MV-4-11 (cell line): ENCODE measurements at regions not wholly inside any gene's neighbourhood (a gene's known extent, or its start where the extent isn't known, plus 50 kb on each side); places are given as distances from the start of the nearest gene placed in this dataset.
A peak's percentile ranks its signal among the peaks of the same experiment; 100 is the strongest.
"Not testable (repeated sequence)": the region's sequence is repeated elsewhere in the genome, so short reads cannot be mapped to it uniquely, and the experiment has no call there.

Source experiments
- DNase-seq: peaks from one replicate; lab custom pipeline; 2025; lab: John Stamatoyannopoulos, UW

DNA sequence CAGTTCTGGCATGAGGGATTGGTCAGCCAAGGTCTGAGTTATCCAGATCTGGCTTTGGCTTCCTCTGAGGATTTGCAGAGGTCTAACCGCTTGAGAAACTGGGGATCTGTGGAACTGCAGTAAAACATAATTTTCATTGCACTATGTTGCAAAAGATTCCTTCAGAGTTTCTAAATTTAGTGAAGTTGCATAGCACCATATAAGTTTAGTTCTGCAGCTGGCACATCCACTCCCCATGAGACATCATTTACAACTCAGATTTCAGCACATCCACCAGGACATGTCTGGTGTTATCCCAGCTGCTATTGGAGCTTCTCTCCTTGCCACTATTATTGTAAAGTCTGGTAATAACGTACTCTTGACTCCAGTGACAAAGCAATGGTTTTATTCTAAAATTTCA is 181.5 kb downstream of the CWF19L2 start:
- no peak for DNase-seq

DNA sequence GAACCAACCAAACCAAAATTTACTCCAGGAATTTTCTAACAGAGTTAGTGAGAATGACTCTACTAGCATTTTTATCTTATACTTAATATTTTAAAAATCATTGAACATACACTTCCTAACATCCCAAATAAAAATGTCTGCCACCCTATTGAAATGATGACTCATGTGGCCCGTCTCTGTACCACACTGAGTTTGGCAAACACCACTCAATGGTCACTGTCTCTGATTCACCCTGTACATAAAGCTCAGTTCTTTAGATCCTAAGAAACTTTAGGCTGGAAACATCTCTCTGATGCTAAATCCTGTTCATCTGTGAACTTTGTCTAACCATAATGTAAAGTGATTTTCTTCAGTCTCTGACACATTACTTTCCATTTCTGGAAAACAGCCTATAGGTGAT is 182.0 kb downstream of the CWF19L2 start:
- DNase-seq: no peak

DNA sequence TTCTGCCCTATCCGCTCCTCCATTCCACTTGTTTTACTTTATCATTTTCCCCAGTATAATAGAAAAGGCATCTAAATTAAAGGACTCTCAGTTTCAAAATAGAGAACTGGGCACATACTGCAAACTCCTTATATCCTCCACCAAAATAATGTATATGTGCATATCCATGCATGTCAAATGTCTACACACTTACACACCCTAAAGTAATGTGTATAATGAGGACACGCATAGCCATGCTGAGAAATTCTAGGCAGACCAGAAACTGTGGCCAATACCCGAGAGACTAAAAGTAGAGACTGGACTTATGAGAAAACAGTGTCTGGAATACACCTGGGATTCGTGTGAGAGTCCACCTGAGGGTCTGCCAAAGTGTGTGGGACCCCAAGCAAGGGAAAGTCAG is 183.5 kb downstream of the CWF19L2 start:
- no peak for DNase-seq

- no peak for DNase-seq
Measured at GRCh38 chr11:107272561-107272960, 185.1 kb downstream of the CWF19L2 start.

GRCh38 chr11:107271425-107271824 is 186.2 kb downstream of the CWF19L2 start:
- DNase-seq: no peak

GRCh38 chr11:107268977-107269376 is 188.6 kb downstream of the CWF19L2 start:
- DNase-seq: no peak

GRCh38 chr11:107266455-107266854 is 191.2 kb downstream of the CWF19L2 start:
- DNase-seq: no peak

- no peak for DNase-seq
Measured at GRCh38 chr11:107265591-107266121, 192.0 kb downstream of the CWF19L2 start.

- DNase-seq: peak; percentile 55
Measured at GRCh38 chr11:107263844-107264563, 193.6 kb downstream of the CWF19L2 start.

GRCh38 chr11:107259811-107260221 is 197.8 kb downstream of the CWF19L2 start:
- DNase-seq: peak; percentile 27

GRCh38 chr11:107257710-107258109 is 199.9 kb downstream of the CWF19L2 start:
- DNase-seq: no peak

- DNase-seq: not testable (repeated sequence)
Measured at GRCh38 chr11:107253661-107254060, 204.0 kb downstream of the CWF19L2 start.

GRCh38 chr11:107252429-107253161 is 205.0 kb downstream of the CWF19L2 start:
- DNase-seq: no peak

DNA sequence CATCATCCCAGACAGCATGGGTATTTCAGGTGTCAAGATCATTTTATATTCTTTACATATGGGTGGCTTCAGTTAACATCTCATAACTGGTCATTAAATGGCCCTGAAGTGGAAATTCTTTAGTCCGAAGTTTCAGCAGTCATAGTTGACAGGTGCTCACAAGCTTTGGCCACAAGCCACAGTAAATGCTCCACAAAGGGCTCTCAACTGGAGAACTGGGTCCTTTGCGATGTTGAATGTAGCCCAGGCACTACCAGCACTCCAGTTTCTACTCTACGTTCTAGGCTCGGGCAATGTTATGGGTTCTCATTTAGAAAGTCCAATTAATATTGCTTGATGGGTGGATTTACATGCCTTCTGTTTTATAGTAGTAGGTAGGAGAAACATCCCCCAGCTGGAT is 206.3 kb downstream of the CWF19L2 start:
- DNase-seq: no peak

DNA sequence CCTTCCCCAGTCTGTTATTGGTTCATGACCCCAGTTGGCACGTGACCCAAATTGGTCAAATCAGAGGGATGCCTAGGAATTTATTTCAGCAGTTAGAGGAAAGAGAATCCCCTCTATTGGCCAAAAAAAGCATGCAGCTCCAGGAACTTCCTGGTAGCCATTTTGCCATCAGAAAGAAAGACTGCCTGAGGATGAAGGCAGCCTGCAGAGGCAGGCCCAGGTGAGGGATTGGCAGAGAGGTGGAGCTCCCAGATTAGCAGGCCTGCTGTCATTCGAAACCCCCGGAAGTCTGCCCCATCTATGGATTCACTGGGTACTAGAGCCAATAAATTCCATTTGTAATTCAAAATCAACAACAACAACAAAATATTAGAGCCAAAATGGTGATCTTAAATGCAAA is 207.6 kb downstream of the CWF19L2 start:
- no peak for DNase-seq

GRCh38 chr11:107249054-107249453 is 208.6 kb downstream of the CWF19L2 start:
- peak; percentile 29 for DNase-seq

DNA sequence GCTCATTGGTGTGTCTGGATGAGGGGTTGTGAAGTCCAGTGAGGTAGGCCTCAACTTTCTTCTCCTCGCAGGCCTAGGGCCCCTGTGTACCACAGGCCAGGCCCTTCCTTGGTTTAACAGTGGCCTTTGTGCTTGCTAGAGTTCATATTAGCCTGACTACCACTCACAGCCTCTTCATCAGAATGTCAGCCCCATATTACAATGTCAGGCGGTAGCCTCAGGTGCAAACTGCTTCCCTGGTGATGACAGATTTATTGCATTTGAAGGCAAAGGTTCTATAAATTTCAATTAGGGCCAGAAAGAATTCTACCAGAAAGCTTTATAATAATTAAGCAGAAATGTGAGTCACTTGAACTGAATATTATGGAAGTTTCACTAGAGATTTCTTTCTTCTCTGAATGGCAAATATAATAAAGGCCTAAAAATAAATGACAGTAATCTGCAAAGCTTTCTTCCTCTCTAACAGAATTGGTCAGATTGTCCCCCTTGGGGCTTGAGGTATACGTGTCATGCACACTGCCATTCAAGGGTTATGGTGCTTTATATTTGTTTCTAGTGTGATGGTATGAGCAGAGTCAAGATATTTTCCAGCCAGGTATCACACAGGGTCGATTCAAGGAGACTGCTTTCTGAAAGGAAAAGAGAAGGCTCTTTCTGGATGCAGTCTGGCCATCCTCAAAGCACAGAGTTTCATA is 210.3 kb downstream of the CWF19L2 start:
- DNase-seq: no peak

DNA sequence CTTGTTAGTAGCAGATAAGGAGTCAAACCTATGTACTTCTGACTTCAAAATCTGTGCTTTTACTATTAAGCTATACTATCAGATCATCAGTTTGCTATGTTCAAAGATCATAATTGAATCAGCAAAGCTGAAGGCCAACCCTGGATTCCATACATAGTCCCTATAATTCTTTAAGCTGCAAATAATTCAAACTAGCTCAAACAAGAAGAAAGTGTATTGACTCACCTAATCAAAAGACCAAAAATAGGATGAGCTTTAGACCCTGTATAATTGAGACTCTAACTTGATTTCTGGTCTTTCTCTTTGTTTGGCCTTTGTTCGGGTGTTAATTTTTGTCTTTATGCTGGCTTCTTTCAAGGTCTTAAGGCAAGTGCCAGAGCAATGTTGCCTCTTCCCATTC is 213.7 kb downstream of the CWF19L2 start:
- DNase-seq: no peak

DNA sequence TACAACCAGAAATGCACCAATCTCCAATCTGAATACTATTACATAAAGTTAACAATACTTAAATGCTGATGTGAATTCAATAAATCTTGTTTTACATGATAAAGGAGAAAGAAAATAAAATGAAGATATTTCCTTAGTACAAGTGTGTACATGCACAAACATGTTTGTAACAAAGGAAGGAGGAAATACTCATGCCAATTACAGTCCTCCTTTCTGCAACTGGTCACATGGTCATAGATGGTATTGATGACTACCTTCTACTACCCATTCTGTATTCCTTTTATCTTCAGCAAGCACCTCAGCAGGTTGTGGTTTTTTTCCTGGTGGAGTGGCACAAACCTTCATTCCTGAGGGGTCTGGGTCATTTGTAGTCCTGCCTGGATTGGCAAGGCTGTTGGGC is 214.2 kb upstream of the GUCY1A2 start:
- no peak for DNase-seq

- DNase-seq: no peak
Measured at GRCh38 chr11:107224836-107225235, 206.6 kb upstream of the GUCY1A2 start.

DNA sequence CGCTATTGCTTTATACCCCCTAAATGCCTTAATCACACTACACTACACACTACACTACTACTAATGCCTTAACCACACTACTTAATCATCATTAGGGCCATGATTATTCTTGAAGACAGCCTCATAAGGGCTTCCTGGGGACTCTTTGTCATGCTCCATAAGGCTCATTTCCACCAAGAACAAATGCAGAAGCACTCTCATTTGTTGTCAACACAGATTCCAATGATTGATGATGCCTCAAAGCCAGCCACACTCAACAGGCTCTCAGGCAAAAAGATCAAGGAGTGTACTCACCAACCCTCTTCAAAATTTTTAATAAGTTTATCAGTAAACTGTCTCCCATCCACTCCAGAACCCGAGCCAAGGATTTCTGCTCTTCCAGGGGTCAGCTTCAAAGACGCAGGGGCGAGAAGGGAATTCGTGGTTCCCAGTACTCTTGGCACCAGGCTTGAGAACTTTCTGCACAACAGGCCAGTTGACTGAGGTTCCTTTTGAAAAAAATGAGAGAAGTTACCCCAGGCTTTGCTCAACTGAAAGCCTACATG is 204.7 kb upstream of the GUCY1A2 start:
- no peak for DNase-seq

GRCh38 chr11:107222431-107222830 is 204.2 kb upstream of the GUCY1A2 start:
- no peak for DNase-seq
